CD4-positive, alpha-beta T cell treated with Interleukin-1 beta for 1 hour (primary cell): ENCODE measurements at regions not wholly inside any gene's neighbourhood (a gene's known extent, or its start where the extent isn't known, plus 50 kb on each side); places are given as distances from the start of the nearest gene placed in this dataset.

Experiments
- DNase-seq, 2 donors: peaks; one replicate each; pipeline ENCODE4 v3.0.0-alpha.2; 2020 to 2022

GRCh38 chr9:105065098-105066088, 137.4 kb upstream of the ABCA1 start:
- DNase-seq = no peak

- peak in 1 of 2 donors; percentile 39 for DNase-seq
These were observed 138.4 kb upstream of the ABCA1 start for GRCh38 chr9:105066275-105066865.

- no peak for DNase-seq
These were observed 140.1 kb upstream of the ABCA1 start for GRCh38 chr9:105067895-105068580.

GRCh38 chr9:105069285-105069684, 141.3 kb upstream of the ABCA1 start:
- DNase-seq = no peak

- DNase-seq = no peak
These were observed 141.7 kb upstream of the ABCA1 start for GRCh38 chr9:105069696-105070095.

- no peak for DNase-seq
These were observed 142.2 kb upstream of the ABCA1 start for GRCh38 chr9:105070176-105070575.

- DNase-seq = no peak
These were observed 144.5 kb upstream of the ABCA1 start for GRCh38 chr9:105072476-105072875.

GRCh38 chr9:105073147-105073546, 145.2 kb upstream of the ABCA1 start:
- no peak for DNase-seq

- no peak for DNase-seq
These were observed 146.5 kb upstream of the ABCA1 start for GRCh38 chr9:105074491-105074890.

- DNase-seq = no peak
These were observed 148.8 kb upstream of the ABCA1 start for GRCh38 chr9:105076729-105077128.

- no peak for DNase-seq
These were observed 151.5 kb upstream of the ABCA1 start for GRCh38 chr9:105079457-105079856.

- no peak for DNase-seq
These were observed 154.9 kb upstream of the ABCA1 start for GRCh38 chr9:105082843-105083242.

GRCh38 chr9:105083256-105083655, 155.3 kb upstream of the ABCA1 start:
- DNase-seq = no peak

GRCh38 chr9:105087910-105088898, 156.2 kb upstream of the SLC44A1 start:
- no peak for DNase-seq

GRCh38 chr9:105089874-105090273, 154.6 kb upstream of the SLC44A1 start:
- no peak for DNase-seq

GRCh38 chr9:105091004-105091640, 153.3 kb upstream of the SLC44A1 start:
- DNase-seq = no peak

- DNase-seq = no peak
These were observed 150.8 kb upstream of the SLC44A1 start for GRCh38 chr9:105093685-105094084.

GRCh38 chr9:105098370-105098769, 146.1 kb upstream of the SLC44A1 start:
- DNase-seq = no peak

GRCh38 chr9:105103776-105104175, 140.7 kb upstream of the SLC44A1 start:
- DNase-seq = no peak

GRCh38 chr9:105114318-105114717, 130.1 kb upstream of the SLC44A1 start:
- DNase-seq = no peak

- DNase-seq = peak; percentile 20 to 78
These were observed 129.3 kb upstream of the SLC44A1 start for GRCh38 chr9:105114964-105115728.
